GM19351 (cell line): ENCODE measurements at regions not wholly inside any gene's neighbourhood (a gene's known extent, or its start where the extent isn't known, plus 50 kb on each side); places are given as distances from the start of the nearest gene placed in this dataset.
"Not testable (repeated sequence)": the region's sequence is repeated elsewhere in the genome, so short reads cannot be mapped to it uniquely, and the experiment has no call there.

Experiments used
- ATAC-seq: cut with Tn5 transposase; IDR thresholded peaks from one replicate; pipeline ENCODE4 v1.9.1; 2021; ENCODE audit warnings: mild to moderate bottlenecking, moderate library complexity; ENCODE audit not compliant: unreplicated experiment

DNA sequence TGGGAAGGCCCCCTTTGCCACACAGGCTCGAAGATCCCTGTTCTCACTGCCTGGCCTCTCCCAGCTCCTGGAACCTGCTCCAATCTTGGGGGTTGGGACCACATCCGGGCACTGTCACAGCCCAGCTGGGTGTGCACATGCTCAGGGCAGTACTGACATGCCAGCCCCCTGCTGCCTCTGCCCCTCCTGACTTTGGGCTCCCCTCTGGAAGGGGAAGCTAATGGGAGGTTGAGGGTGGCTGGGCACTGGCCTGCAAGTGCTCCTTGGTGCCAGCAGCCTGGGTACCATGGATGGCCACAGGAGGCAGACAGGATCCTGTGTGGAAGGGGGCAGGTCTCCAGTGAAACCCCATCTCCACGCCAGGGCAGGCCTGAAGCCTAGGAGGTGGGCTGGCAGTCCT lies 126.1 kb upstream of the NOL4 start:
- no peak for ATAC-seq

DNA sequence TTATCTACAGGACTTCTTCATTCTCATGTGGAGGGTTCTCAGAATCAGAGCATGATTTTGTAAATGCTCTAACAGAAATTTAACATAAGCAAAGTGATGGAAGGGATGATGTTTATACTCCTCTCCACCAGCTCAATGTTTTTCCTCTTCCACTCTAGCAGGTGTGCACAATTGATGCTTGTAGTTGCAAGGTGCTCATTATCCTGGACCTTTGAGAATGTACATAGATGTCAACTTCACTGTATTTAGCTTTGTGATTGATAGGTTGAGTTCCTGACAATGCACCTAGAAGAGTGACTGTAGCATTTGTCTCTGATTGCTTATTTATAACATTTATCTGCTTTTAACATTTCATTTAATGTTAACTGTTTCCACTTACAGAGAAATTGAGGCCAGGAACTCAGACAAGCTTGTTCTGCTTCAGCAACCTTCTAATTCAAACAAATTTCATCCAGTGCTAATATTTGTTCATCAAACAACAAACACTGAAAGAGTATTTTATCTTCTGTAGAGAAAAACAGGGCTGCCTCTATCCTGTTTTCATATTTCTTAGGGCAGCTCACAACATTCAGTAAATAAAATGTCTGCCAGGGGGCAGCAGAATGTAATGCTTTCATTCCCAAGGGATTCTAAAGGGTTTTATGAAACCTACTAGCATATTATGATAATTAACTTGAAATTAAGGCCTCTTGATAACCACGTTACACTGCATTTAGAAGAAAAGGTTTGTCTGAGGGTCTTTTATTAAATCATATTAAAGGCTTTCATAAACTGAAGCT lies 127.9 kb upstream of the NOL4 start:
- ATAC-seq = no peak

DNA sequence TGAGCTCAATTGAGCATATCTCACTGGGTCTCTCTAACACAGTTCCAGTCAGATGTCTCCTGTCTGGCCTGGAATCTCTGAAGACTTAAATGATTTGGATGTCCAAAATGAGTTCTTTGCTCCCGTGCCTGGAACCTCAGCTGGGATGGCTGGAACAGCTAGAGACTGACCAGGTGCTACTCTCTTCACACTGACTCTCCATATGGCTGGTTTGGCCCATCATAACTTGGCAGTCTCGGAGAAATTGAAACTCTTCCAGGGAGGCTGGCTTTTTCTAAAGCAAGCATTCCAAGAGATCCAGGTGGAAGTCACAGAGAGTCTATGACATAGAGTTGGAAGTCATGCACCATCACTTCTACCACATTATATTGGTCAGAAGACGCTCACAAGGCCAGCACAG lies 129.6 kb upstream of the NOL4 start:
- no peak for ATAC-seq

DNA sequence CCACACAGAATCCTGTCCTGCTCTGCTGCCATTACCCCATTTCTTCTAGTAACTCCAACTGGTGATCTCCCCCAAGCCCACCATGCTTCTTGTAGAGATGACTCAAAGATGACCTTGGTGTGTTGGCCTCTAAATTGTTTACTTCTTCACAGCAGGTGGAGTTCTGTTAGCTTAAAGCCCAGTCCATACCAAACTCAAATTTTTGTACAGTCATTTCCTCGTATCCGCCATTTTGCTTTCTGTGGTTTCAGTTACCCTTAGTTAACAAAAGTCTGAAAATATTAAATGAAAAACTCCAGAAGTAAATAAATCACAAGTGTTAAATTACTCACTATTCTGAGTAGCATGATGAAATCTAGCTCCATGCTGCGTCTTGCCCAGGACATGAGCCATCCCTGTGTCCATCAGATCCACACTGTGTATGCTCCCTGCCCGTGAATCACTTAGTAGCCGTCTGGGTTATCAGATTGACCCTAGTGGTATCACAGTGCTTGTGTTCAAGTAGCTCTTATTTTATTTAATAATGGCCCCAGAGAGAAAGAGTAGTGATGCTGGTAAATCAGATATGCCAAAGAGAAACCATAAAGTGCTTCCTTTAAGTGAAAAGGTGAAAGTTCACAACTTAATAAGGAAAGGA lies 133.3 kb upstream of the NOL4 start:
- no peak for ATAC-seq

DNA sequence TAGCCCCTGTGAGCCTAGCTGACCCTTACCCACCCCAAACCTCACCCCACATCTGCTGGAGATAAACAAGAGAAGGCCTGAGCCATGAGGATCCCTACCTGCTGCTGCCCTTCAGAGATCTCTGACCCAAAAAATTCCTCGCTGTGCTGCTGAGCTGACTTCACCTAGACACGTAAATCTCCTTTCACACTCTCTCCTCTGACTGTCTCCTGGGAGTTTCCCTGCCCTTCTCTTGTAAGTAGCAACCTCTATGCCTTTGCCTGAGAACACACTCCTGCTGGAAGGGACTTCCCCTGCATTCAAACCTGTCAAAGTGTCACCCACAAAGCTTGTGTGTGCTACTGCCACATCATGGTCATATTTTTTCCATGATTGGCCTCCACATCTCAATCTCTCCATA lies 134.2 kb upstream of the NOL4 start:
- peak; percentile 94 for ATAC-seq

DNA sequence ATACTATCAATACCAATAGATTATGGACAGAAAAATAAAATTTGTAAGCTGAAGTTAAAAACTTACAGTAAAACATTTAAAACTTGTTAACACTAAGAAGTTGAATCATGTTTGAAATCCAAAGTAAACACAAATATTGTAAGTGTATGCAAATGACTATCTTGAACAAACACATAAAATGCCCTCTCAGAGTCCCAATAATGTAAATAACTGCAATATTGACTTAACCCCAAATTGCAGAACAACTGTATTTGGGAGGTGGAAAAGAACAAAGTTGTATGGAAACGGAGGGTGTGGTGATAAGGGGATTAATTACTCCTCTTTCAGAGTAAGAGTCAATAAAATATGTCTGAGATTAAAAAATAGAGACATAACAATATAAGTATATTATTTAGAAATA lies 140.0 kb upstream of the NOL4 start:
- no peak for ATAC-seq

DNA sequence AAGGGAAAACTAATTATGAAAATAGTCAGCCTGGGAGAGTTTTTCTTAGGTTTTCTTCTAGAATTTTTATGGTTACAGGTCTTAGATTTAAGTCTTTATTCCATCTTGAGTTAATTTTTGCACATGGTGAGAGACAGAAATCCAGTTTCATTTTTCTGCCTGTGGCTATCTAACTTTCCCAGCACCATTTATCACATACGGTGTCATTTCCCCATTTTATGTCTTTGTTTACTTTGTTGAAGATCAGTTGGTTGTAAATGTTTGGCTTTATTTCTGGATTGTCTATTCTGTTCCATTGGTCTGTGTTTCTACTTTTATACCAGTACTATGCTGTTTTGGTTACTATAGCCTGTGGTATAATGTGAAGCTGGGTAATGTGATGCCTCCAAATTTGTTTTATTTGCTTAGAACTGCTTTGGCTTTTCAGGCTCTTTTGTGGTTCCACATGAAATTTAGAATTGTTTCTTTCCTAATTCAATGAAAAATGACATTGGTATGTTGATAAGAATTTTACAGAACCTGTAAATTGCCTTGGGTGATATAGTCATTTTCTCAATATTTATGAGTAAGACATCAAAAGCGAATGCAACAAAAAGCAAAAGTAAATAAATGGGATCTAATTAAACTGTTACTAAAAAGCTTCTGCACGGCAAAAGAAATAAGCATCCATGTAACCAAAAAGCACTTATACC lies 146.1 kb upstream of the NOL4 start:
- no peak for ATAC-seq

DNA sequence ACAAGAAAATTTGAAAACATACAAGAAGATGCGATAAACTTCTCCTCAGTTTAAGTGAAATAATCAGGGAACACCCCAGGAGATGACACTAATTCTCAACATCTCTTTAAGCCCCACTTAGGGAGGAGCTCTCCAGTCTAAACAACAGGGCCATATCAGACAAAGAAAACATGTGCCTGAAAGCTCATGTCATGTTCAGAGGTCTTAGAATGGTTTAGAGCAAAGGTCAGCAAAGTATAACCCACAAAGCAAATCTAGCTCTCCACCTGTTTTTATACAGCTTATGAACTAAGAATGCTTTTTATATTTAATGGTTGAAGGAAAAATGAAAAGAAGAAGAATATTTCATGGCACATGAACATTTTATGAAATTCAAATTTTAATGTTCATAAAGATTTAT lies 155.6 kb upstream of the NOL4 start:
- no peak for ATAC-seq

DNA sequence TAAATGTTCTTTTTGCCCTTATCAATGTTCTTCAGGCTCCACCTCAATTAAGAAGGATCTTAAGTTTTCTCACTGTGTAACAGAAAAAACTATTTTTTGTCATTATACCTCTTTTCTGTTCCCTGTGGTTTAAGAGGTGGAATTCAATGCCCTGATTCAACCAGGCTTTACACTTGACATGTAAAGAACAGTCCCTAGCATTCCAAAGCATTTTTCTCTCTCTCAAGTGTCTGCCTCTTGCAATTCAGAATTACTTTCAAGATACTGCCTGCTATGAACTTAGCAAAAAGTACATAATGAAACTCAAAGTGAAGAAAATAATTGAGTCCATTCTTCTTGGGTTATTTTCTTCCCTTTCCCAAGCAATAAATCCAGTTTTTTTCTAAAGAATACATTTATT lies 160.6 kb upstream of the NOL4 start:
- ATAC-seq = no peak

DNA sequence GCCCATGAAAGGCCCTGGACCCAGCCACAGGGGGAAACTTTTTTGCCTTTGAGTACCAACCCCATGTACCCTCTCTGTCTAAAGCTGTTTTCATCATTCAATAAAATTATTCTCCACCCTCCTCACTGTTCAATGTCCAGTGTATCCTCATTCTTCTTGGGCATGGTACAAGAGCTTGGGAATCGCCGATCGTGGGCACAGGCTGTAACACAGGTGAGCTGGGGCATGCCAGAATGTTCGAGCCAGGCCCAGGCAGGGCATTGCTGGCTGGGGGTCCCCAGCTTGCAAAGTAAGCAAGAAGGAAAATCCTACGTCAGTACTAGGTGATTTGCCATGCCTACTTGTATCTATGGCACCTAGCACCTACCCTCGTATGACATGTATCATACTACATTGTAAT lies 162.1 kb upstream of the NOL4 start:
- no peak for ATAC-seq

DNA sequence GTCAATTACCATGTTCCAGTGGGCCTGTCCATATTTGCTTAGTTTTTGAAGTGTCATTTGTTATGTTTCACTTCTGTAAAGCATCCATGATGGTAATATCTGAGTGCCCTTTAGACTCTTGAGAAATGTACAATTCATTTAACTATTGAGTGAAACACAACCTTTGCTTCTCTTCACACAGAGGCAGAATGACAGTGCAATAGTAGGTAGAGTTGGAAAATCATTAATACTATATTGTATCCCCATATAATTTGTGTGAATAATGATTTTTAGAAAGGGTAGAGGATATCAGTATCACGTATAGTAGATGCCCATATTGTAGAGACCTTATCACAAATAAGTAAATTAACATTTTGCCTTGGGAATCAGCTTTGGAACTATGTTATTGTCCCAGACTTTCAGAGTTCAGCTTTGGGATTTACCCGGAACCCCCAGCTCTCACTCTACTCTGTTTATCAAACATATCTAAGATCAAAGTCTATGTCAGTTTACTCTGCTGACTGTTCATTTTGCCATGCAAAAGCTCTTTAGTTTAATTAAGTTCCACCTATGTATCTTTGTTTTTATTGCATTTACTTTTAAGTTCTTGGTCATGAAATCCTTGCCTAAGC lies 172.7 kb upstream of the NOL4 start:
- ATAC-seq = no peak

DNA sequence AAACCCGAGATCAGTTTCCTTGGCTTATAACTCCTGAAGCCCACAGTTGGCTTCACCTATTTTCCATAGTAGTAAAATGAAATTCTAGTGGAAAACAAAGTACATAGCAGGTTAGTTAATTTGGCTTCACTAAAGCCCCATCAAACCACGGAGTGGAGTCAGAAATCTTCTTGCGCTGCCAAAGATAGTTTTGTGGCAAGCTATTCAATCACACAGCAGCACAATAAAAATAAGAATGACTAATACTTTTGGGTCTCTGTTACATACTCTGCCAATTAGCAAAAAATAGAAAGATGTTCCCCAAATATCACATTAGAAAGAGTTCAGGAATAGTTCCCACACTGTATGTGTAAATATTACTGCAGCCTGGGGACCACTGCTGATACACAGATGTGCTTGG lies 175.2 kb upstream of the NOL4 start:
- no peak for ATAC-seq

DNA sequence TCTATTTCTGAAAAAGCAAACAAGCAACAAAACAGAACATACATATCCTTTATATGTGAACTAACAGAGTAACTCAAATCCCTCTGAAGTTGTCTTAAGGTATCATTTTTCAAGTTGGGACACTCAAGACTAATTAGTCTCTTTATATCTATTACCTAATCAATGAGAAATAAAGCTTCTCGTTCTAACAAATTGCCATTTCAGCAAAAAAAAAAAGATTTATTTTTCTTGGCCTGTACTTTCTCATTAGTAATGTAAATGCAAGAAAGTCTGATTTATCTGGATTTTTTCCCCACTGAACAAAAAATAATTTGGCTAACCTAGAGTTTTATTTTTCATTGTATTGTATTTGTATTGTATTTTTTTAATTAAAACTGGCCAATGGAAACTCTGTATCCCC lies 176.1 kb upstream of the NOL4 start:
- ATAC-seq = no peak

DNA sequence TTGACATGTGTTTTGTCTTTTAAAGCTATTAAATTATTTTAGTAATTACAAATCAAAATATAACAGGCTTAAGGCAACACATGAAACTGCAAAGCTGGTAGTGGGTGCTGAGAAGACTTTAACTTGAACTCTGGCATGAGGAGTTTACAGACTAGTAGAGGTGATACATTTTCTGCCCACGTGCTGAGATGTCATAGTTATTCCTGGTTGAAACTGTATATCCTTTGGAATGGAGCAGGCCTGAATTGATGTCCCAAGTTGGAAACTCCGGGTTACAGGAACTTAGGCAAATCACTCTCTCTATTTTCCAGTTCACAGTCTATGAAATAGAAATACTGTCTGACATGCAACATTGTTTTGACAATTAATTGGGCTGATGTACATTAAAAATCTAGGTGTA lies 177.1 kb upstream of the NOL4 start:
- no peak for ATAC-seq

DNA sequence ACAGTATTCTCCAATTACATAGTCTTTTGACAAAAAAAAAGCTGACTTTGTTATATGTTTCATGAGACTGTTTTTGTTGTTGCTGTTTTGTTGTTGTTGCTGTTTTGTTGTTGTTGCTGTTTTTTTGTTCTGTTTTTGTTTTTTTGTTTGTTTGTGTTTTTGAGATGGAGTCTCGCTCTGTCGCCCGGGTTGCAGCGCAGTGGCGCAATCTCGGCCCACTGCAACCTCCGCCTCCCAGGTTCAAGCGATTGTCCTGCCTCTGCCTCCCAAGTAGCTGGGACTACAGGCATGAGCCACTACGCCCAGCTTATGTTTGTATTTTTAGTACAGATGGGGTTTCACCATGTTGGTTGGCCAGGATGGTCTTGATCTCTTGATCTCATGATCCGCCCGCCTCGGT lies 182.8 kb upstream of the NOL4 start:
- ATAC-seq = not testable (repeated sequence)

DNA sequence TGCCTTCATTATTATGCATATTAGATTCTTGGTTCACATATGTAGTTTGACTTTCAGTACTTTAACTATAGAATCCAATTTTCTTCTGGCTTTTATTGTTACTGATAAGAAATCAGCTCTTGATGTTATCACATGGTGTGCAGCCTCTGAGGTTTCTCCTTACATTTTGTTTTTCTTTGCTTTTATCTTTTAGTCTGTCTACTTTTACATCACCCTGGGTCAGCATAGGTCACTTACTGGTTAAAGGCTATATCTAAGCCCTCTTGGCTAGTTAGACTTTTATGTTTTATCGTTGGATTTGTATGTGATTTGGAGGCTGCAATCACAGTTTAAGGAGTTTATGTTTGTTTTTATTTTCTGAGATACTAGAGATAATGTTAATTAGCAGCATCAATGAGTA lies 187.2 kb upstream of the NOL4 start:
- ATAC-seq = no peak

DNA sequence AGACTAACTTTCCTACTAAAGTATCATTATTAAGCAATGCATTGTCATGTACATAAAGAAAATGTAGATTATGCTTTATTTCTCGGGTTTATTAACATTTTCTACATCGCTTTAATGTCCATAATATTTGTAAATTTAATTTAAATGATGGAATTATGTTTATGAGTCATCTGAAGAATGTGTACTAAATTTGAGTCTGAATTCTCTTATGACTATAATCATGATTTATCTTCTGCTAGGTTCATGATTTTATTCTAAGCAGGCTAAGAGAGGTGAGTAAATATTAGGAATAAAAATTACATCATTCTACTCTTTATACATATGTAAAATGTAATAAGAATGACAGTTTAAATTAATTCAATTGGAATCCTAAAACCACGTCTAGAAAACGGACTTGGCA lies 206.3 kb upstream of the NOL4 start:
- ATAC-seq = no peak

DNA sequence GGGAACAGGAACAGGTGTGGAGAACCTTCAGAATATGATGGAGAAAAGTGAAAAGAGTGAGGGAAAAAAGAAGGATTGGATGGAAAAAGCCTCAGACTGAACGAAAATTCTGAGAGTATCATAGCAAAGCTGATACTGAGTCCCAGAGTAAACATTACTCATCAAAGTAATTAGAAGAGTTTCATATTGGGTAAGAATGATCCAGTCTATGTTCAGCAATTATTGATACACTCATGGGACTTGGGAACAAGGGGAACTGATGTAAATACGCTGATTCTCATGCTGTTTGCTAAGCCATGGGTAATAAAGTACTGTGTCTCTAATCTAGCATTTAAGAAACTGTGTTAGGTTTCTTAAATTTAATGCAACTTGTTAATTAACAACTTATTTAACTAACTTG lies 219.9 kb upstream of the NOL4 start:
- no peak for ATAC-seq

DNA sequence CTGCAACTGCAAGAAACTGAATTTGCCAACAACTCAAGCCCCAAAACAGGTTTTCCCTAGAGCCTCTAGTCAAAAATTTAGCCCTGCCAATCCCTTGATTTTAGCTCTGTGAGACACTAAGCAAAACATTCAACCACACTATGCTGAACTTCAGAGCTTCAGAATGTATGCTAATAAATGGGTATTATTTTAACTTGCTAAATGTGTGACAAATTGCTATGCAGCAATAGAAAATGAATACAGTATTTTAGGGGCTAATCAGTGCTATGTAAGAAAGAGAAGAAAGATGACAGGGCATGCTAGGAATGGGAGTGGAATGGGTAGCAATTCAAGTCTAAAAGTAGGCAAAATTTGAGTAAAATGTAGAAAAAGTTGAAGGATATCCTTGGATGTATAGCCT lies 223.9 kb upstream of the NOL4 start:
- no peak for ATAC-seq

DNA sequence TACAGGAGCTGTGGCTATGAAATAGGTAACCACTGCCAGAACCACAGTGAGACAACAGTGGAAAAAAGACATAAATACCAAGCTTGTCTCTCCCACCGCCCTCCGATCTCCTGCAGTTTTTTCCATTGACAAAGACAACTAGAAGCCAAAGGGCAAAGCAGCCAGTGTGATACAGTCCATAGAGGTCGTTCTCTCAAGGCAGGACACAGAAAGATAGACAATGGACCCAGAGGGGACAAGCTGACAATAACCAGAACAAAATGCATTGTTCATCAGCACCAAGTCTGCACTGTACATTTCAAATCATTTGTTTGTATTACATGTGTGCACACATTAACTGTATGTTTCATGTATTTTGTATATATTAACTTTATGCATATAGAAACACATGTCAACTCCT lies 233.0 kb upstream of the NOL4 start:
- no peak for ATAC-seq

DNA sequence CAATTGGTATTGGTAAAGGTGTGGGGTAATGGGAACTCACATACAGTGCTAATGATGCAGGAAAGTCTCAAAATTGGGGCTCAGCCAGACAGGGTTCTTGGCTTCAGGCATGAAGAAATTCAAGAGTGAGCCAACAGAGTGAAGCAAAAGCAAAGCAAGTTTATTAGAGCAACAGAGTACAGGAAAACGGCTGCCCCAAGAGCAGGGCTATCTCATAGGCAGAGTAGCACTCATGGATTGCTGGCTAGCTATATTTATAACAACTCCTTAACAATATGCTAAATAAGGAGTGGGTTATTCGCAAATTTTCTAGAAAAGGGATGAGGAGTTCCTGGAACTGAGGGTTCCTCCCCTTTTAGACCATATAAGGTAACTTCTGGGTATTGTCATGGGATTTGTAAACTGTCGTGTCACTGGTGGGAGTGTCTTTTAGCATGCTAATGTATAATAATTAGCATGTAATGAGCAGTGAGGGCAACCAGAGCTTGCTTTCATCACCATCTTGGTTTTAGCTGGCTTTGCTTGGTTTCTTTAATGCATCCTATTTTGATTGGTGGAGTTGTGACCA lies 233.8 kb upstream of the NOL4 start:
- ATAC-seq = no peak

DNA sequence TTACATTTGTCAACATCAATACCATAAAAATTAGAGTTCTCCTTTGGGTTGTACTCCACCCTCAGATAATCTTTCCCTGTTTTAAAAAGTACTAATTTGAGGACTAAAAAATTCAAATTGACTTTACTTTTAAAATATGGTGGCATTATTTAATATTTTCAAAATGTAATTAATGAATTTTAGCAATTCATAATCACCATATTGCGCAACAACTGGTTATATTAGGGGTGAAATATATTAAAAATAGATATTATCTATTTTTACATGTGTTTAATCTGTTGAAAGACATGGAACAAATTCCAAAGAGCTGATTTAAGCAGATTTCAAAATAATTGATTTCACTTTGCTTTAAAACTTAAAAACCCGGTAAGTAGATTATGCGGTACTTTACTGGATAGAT lies 236.6 kb upstream of the NOL4 start:
- ATAC-seq = no peak
